Pancreas (tissue), 10 donors: ENCODE measurements at regions not wholly inside any gene's neighbourhood (a gene's known extent, or its start where the extent isn't known, plus 50 kb on each side); places are given as distances from the start of the nearest gene placed in this dataset.

Source experiments
- ATAC-seq, 4 donors: fragments of 200-7000 bp; cut with Tn5 transposase; one replicate each; pipeline versions ENCODE4 v1.8.0 to v1.9.1; 2020; ENCODE audit warnings: mild to moderate bottlenecking in 4 of 4, moderate library complexity in 4 of 4
- DNase-seq, 6 donors: peaks; one replicate each; pipeline ENCODE4 v3.0.0-alpha.2; 2020
- FAIRE-seq: peaks from 2 replicates; lab custom pipeline; 2012; peaks lifted over from hg19 to GRCh38; lab: Jason Lieb, UNC
- H3K27ac ChIP-seq, 4 donors: fragments of 200-600 bp; sonication (generic); 1 replicate in 3 of 4; 2 replicates in 1 of 4; pipeline versions ENCODE4 v1.5.0 to v1.8.0; 2020
- H3K27me3 ChIP-seq, 4 donors: fragments of 200-600 bp; one replicate each; pipeline ENCODE4 v1.8.0; 2021
- H3K36me3 ChIP-seq, 3 donors: fragments of 200-600 bp; sonication (generic) in 1 of 3; one replicate each; pipeline versions ENCODE4 v1.5.0 to v1.8.0; 2020 to 2021
- H3K4me1 ChIP-seq, 3 donors: fragments of 200-600 bp; one replicate each; pipeline ENCODE4 v1.8.0; 2021
- H3K4me3 ChIP-seq, 4 donors: fragments of 200-600 bp; sonication (generic) in 2 of 4; one replicate each; pipeline versions ENCODE4 v1.5.0 to v1.8.0; 2020 to 2021
- H3K9me3 ChIP-seq, 4 donors: fragments of 200-600 bp; one replicate each; pipeline ENCODE4 v1.8.0; 2021
- CTCF ChIP-seq, 4 donors: fragments of 200-600 bp; sonication (generic) in 3 of 4; IDR thresholded peaks; one replicate each; pipeline versions ENCODE4 v1.5.0 to v1.8.0; 2021; ENCODE audit warnings: antibody characterized with exemption in 4 of 4
- WGBS, 2 donors: extraction: QIAGEN DNeasy Blood & Tissue Kit; methylation state at CpG; one replicate each; pipeline ENCODE4 v1.1.7; 2013; 5-methylcytosine and 5-hydroxymethylcytosine counted together
- intact Hi-C, 3 donors: fragments of 100-400 bp; cut with DNase I; formaldehyde crosslinking; loops; one replicate each; pipeline versions ENCODE4 v1.11.1 to v1.14.2; 2022
- donor health status: healthy with polysubstance abuse.
- donor health status: DM: no; HTN: no; CAD: no; lungs with moderate emphysema.
- donor health status: DM: no; HTN: no; CAD: no.
- donor health status: control.
- donor health status: control.
- donor health status: Bipolar disorder and iron deficiency.
- donor health status: DM: yes; HTN: yes; CAD: no.
- donor health status: DM: no; HTN: no; CAD: no.
- donor health status: DM: no; HTN: no; CAD: no.
- donor health status: DM: yes; HTN: yes; CAD: no.

GRCh38 chr11:134876226-134876625, 464.2 kb upstream of the B3GAT1 start:
- WGBS, 2 donors, result 47 to 63% methylated on average over 8 of the region's 8 CpGs
- Histone ChIP-seq H3K9me3 (no peaks in the 10 kb centered on the region), H3K4me3 (no peak overlapping the region), H3K4me1 (no peaks in the 10 kb centered on the region), H3K27ac (no peak overlapping the region), H3K36me3 (no peaks in the 10 kb centered on the region), H3K27me3 (peaks cover 0 to 5% (median 0%) of the 10 kb centered on the region in 4 donors)
- ATAC-seq, result no peak
- FAIRE-seq, result no peak
- DNase-seq, result no peak
- TF ChIP-seq CTCF (IDR thresholded peaks at IDR 0.05), result no peak
- intact Hi-C loops, result no loop called here

- Histone ChIP-seq H3K27me3 (peaks cover 0 to 5% (median 0%) of the 10 kb centered on the region in 4 donors), H3K27ac (no peak overlapping the region), H3K9me3 (no peaks in the 10 kb centered on the region), H3K4me3 (no peak overlapping the region), H3K36me3 (no peaks in the 10 kb centered on the region), H3K4me1 (no peaks in the 10 kb centered on the region)
- WGBS, 2 donors, result 65 to 77% methylated on average over 11 of the region's 11 CpGs
- TF ChIP-seq CTCF (IDR thresholded peaks at IDR 0.05), result no peak
- ATAC-seq (no peak), FAIRE-seq (no peak), DNase-seq (no peak)
- intact Hi-C loops, result no loop called here
Observed at GRCh38 chr11:134866981-134867675, 455.1 kb upstream of the B3GAT1 start.

- H3K27me3 ChIP-seq, result peaks cover 0 to 11% (median under 1%) of the 10 kb centered on the region in 4 donors
- H3K4me3 ChIP-seq, result no peak overlapping the region
- ATAC-seq, result no peak
- intact Hi-C loops, result no loop called here
- no peaks in the 10 kb centered on the region for H3K36me3 ChIP-seq
- no peak overlapping the region for H3K27ac ChIP-seq
- H3K4me1 ChIP-seq, result no peaks in the 10 kb centered on the region
- H3K9me3 ChIP-seq, result no peaks in the 10 kb centered on the region
- no peak for FAIRE-seq
- WGBS, 2 donors, result 42 to 53% methylated on average over 6 of the region's 6 CpGs
- no peak for DNase-seq
- no peak for TF ChIP-seq CTCF (IDR thresholded peaks at IDR 0.05)
Observed at GRCh38 chr11:134866215-134866614, 454.2 kb upstream of the B3GAT1 start.

- no peaks in the 10 kb centered on the region for H3K9me3 ChIP-seq
- intact Hi-C loops, result no loop called here
- 74 to 77% methylated on average over 6 of the region's 6 CpGs for WGBS, 2 donors
- DNase-seq, result no peak
- no peak overlapping the region for H3K4me3 ChIP-seq
- no peaks in the 10 kb centered on the region for H3K4me1 ChIP-seq
- FAIRE-seq, result no peak
- no peak for ATAC-seq
- TF ChIP-seq CTCF (IDR thresholded peaks at IDR 0.05), result no peak
- H3K36me3 ChIP-seq, result no peaks in the 10 kb centered on the region
- H3K27ac ChIP-seq, result no peak overlapping the region
- H3K27me3 ChIP-seq, result peaks cover 0 to 11% (median 3%) of the 10 kb centered on the region in 4 donors
Observed at GRCh38 chr11:134864968-134865305, 452.9 kb upstream of the B3GAT1 start.

GRCh38 chr11:134864233-134864967, 452.4 kb upstream of the B3GAT1 start:
- WGBS, 2 donors, result 62 to 78% methylated on average over 23 of the region's 23 CpGs

More at GRCh38 chr11:134864233-134864967, 452.4 kb upstream of the B3GAT1 start:
- H3K27me3 ChIP-seq, result peaks cover 0 to 11% (median 3%) of the 10 kb centered on the region in 4 donors
- H3K9me3 ChIP-seq, result no peaks in the 10 kb centered on the region
- DNase-seq (no peak), ATAC-seq (no peak), FAIRE-seq (no peak)
- no peaks in the 10 kb centered on the region for H3K36me3 ChIP-seq
- intact Hi-C loops, result no loop called here
- no peaks in the 10 kb centered on the region for H3K4me1 ChIP-seq
- no peak overlapping the region for H3K4me3 ChIP-seq
- H3K27ac ChIP-seq, result no peak overlapping the region
- no peak for TF ChIP-seq CTCF (IDR thresholded peaks at IDR 0.05)
